Suprapubic skin (tissue), 4 donors: ENCODE measurements at regions not wholly inside any gene's neighbourhood (a gene's known extent, or its start where the extent isn't known, plus 50 kb on each side); places are given as distances from the start of the nearest gene placed in this dataset.

Source experiments
- EP300 ChIP-seq: sonication (generic); formaldehyde crosslinking; IDR thresholded peaks from one replicate; pipeline ENCODE4 v1.6.1; 2017; ENCODE audit warnings: antibody characterized with exemption
- POLR2A ChIP-seq, 2 donors: fragments of 450-650 bp; IDR thresholded peaks; one replicate each; pipeline ENCODE4 v1.6.1; 2017; ENCODE audit warnings: antibody characterized with exemption in 2 of 2, mild to moderate bottlenecking in 2 of 2, moderate library complexity in 2 of 2
- POLR2AphosphoS5 ChIP-seq, 3 donors: sonication (generic); formaldehyde crosslinking; IDR thresholded peaks; one replicate each; pipeline ENCODE4 v1.6.1; 2017; ENCODE audit warnings: antibody characterized with exemption in 3 of 3
- TF ChIP-seq, protein P1 (sequence below), 2 donors: fragments of 200-600 bp in 1 of 2; fragments of 450-650 bp in 1 of 2; sonication (generic) in 1 of 2; IDR thresholded peaks; one replicate each; pipeline ENCODE4 v1.5.1; 2016 to 2019; ENCODE audit warnings: antibody characterized with exemption in 2 of 2, mild to moderate bottlenecking in 1 of 2, moderate library complexity in 1 of 2

DNA sequence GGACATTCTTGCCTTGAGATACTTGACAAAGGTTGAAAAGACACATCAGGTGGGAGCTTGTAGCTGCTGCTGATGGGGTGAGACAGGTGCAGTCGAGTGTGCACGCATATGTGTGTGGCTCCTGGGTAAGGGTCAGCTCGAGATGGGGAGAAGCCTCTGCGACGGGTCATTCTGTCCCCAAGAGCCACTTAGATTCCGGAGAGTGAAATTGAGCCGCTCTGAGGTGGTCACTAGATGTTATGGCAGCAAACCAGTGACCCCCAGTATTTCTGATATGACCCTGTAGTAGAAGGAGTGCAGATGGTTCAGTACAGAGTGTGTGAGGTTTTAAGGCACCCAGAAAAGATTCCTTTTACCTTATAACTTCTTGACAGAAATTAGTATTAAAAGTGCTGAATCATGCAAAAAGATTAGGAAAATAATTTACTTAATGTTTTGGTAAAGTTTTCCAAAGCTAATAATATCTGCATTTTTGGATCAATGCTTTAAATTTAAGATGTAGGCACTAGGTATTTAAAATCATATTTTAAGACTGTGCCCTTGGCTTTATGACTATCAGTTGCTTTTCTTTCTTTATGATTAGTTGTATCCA lies 241.9 kb upstream of the TOPAZ1 start:
- TF ChIP-seq POLR2AphosphoS5 (IDR thresholded peaks at IDR 0.05) = no peak
- TF ChIP-seq, protein P1, sequence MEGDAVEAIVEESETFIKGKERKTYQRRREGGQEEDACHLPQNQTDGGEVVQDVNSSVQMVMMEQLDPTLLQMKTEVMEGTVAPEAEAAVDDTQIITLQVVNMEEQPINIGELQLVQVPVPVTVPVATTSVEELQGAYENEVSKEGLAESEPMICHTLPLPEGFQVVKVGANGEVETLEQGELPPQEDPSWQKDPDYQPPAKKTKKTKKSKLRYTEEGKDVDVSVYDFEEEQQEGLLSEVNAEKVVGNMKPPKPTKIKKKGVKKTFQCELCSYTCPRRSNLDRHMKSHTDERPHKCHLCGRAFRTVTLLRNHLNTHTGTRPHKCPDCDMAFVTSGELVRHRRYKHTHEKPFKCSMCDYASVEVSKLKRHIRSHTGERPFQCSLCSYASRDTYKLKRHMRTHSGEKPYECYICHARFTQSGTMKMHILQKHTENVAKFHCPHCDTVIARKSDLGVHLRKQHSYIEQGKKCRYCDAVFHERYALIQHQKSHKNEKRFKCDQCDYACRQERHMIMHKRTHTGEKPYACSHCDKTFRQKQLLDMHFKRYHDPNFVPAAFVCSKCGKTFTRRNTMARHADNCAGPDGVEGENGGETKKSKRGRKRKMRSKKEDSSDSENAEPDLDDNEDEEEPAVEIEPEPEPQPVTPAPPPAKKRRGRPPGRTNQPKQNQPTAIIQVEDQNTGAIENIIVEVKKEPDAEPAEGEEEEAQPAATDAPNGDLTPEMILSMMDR (IDR thresholded peaks at IDR 0.05) = no peak
- TF ChIP-seq EP300 = no peak
- TF ChIP-seq POLR2A (IDR thresholded peaks at IDR 0.05) = no peak
